Mucosa of descending colon (tissue), 3 donors: ENCODE measurements at regions not wholly inside any gene's neighbourhood (a gene's known extent, or its start where the extent isn't known, plus 50 kb on each side); places are given as distances from the start of the nearest gene placed in this dataset.

ENCODE experiments used
- ATAC-seq: fragments of 200-7000 bp; cut with Tn5 transposase; one replicate; pipeline ENCODE4 v1.9.1; 2020; ENCODE audit warnings: mild to moderate bottlenecking, moderate library complexity
- DNase-seq, 3 donors: peaks; one replicate each; pipeline ENCODE4 v3.0.0-alpha.2; 2020
- H3K36me3 ChIP-seq: fragments of 200-600 bp; one replicate; pipeline ENCODE4 v1.8.0; 2021; ENCODE audit warnings: low read depth, mild to moderate bottlenecking
- H3K4me1 ChIP-seq: fragments of 200-600 bp; one replicate; pipeline ENCODE4 v1.8.0; 2021; ENCODE audit warnings: low read depth, mild to moderate bottlenecking
- H3K4me3 ChIP-seq: fragments of 200-600 bp; one replicate; pipeline ENCODE4 v1.8.0; 2021; ENCODE audit warnings: mild to moderate bottlenecking
- H3K9me3 ChIP-seq: fragments of 200-600 bp; one replicate; pipeline ENCODE4 v1.8.0; 2021; ENCODE audit warnings: mild to moderate bottlenecking
- CTCF ChIP-seq: fragments of 200-600 bp; IDR thresholded peaks from one replicate; pipeline ENCODE4 v1.8.0; 2022; ENCODE audit warnings: antibody characterized with exemption, mild to moderate bottlenecking
- intact Hi-C, 2 donors: fragments of 100-400 bp; cut with DNase I in 1 of 2; cut with micrococcal nuclease in 1 of 2; formaldehyde crosslinking; loops; one replicate each; pipeline versions ENCODE4 v1.11.0 to v1.11.1; 2022; cut with DNase I, micrococcal nuclease
- donor health status: DM: no; HTN: no; CAD: no; lungs with moderate emphysema.
- donor health status: DM: no; HTN: no; CAD: no.
- donor health status: DM: no; HTN: yes; CAD: no.

- ATAC-seq (no peak), DNase-seq (no peak)
- Histone ChIP-seq H3K4me3 (no peak overlapping the region), H3K4me1 (no peaks in the 10 kb centered on the region), H3K36me3 (no peaks in the 10 kb centered on the region), H3K9me3 (no peaks in the 10 kb centered on the region)
- no peak for TF ChIP-seq CTCF
- intact Hi-C loops = no loop called here
These were observed 67.2 kb downstream of the NAV1 start for GRCh38 chr1:201606096-201606495.

- H3K9me3 ChIP-seq = no peaks in the 10 kb centered on the region
- no peaks in the 10 kb centered on the region for H3K36me3 ChIP-seq
- ATAC-seq = no peak
- no peak for DNase-seq
- TF ChIP-seq CTCF = no peak
- H3K4me3 ChIP-seq = no peak overlapping the region
- H3K4me1 ChIP-seq = no peaks in the 10 kb centered on the region
- intact Hi-C loops = no loop called here
These were observed 67.7 kb downstream of the NAV1 start for GRCh38 chr1:201606623-201607022.

- ATAC-seq = peak; percentile 15
These were observed 69.9 kb downstream of the NAV1 start for GRCh38 chr1:201608635-201609395.

GRCh38 chr1:201609661-201610318 lies 70.9 kb downstream of the NAV1 start:
- TF ChIP-seq CTCF = no peak
- DNase-seq (no peak), ATAC-seq (no peak)
- Histone ChIP-seq H3K9me3 (no peaks in the 10 kb centered on the region), H3K4me1 (no peaks in the 10 kb centered on the region), H3K4me3 (no peak overlapping the region), H3K36me3 (no peaks in the 10 kb centered on the region)
- intact Hi-C loops = no loop called here

More at GRCh38 chr1:201608635-201609395, 69.9 kb downstream of the NAV1 start:
- no peak overlapping the region for H3K4me3 ChIP-seq
- intact Hi-C loops = no loop called here
- no peak for DNase-seq
- no peak for TF ChIP-seq CTCF
- H3K4me1 ChIP-seq = no peaks in the 10 kb centered on the region
- no peaks in the 10 kb centered on the region for H3K9me3 ChIP-seq
- H3K36me3 ChIP-seq = no peaks in the 10 kb centered on the region

- H3K4me3 ChIP-seq = no peak overlapping the region
- no peaks in the 10 kb centered on the region for H3K4me1 ChIP-seq
- intact Hi-C loops = no loop called here
- no peaks in the 10 kb centered on the region for H3K9me3 ChIP-seq
- DNase-seq = no peak
- no peak for TF ChIP-seq CTCF
- ATAC-seq = no peak
- H3K36me3 ChIP-seq = no peaks in the 10 kb centered on the region
These were observed 71.9 kb downstream of the NAV1 start for GRCh38 chr1:201610858-201611257.
